ENCODE measurements at regions not wholly inside any gene's neighbourhood (a gene's known extent, or its start where the extent isn't known, plus 50 kb on each side); places are given as distances from the start of the nearest gene placed in this dataset.

GRCh38 chr5:110242950-110243349, 483.5 kb downstream of the TMEM232 start:
- no peaks in the 10 kb centered on the region for H3K27me3 ChIP-seq (ENCODE audit: low read depth)
- no peaks in the 10 kb centered on the region for H3K9me3 ChIP-seq
- H3K4me3 ChIP-seq = no peak overlapping the region
- no peak overlapping the region for H3K27ac ChIP-seq
- intact Hi-C loops (cut with DNase I) = no loop called here
- TF ChIP-seq CTCF (IDR thresholded peaks at IDR 0.05) = no peak
- DNase-seq = no peak
- no peak for ATAC-seq
- no peaks in the 10 kb centered on the region for H3K36me3 ChIP-seq
- H3K4me1 ChIP-seq = no peaks in the 10 kb centered on the region

- Histone ChIP-seq H3K27me3 (ENCODE audit: low read depth) (no peaks in the 10 kb centered on the region), H3K9me3 (no peaks in the 10 kb centered on the region), H3K27ac (no peak overlapping the region), H3K4me1 (no peaks in the 10 kb centered on the region), H3K36me3 (no peaks in the 10 kb centered on the region), H3K4me3 (no peak overlapping the region)
- DNase-seq (no peak), ATAC-seq (no peak)
- intact Hi-C loops (cut with DNase I) = no loop called here
- no peak for TF ChIP-seq CTCF (IDR thresholded peaks at IDR 0.05)
Measured at GRCh38 chr5:110248921-110249320, 477.6 kb downstream of the TMEM232 start.

DNA sequence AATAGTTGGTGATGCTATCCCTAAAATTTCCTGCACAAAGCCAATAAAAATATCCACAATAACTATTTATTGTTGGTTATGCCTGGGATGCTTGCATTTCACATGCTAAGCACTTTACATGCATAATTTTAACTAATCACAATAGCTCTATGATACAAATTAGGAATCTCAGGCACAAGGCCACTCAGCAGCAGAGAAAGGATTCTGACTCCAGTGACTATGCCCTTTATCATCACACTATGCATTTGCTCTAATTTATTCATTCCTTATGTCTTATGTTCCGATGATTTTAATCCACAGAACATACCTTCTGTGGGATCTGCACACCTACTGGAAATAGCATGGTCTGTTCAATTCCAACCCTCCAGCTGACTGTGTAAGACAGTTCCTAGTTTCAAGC, 476.1 kb downstream of the TMEM232 start:
- Histone ChIP-seq H3K4me1 (no peaks in the 10 kb centered on the region), H3K36me3 (no peaks in the 10 kb centered on the region), H3K9me3 (no peaks in the 10 kb centered on the region), H3K27me3 (ENCODE audit: low read depth) (no peaks in the 10 kb centered on the region), H3K4me3 (no peak overlapping the region), H3K27ac (no peak overlapping the region)
- no peak for TF ChIP-seq CTCF (IDR thresholded peaks at IDR 0.05)
- DNase-seq (no peak), ATAC-seq (no peak)
- intact Hi-C loops (cut with DNase I) = no loop called here

DNA sequence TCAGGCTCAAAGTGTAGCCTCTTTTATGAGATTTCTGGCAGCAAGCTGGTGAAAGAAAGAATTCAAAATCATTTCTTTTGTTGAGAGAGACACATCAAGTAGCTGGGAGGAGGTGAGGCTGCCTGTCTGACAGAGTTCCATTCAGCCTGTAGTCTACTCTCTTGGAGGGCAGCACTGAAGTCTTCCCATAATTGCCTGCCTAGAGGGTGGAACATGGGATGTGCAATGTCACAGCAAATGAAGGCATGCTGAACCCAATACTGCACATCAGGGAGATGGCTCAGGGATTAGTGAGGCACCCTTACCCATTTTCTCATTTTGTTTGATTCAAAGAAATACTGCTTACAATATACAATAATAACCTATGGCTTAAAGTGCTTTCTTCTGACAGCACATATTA, 475.7 kb downstream of the TMEM232 start:
- ATAC-seq = no peak
- Histone ChIP-seq H3K27me3 (ENCODE audit: low read depth) (no peaks in the 10 kb centered on the region), H3K9me3 (no peaks in the 10 kb centered on the region), H3K4me1 (no peaks in the 10 kb centered on the region), H3K4me3 (no peak overlapping the region), H3K27ac (no peak overlapping the region), H3K36me3 (no peaks in the 10 kb centered on the region)
- intact Hi-C loops (cut with DNase I) = no loop called here
- no peak for TF ChIP-seq CTCF (IDR thresholded peaks at IDR 0.05)
- DNase-seq = no peak

DNA sequence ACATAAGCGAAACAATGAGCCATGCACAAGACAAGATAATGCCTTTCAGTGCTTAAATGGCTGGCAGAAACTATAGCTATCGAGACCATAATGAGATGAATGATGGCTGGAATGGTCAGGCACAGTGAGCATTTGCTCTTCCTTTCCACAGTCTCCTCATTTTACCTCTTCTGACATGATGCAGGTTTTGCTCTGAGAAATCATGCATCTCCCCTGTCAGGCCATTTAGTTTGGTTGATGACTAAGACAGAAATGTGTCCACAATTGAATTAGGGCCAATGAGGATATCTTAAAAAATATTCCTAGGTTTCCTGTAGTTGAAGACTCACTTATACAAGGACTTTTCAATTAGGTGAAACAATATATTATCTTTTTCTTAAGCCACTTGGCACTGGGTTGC, 475.1 kb downstream of the TMEM232 start:
- intact Hi-C loops (cut with DNase I) = no loop called here
- Histone ChIP-seq H3K27me3 (ENCODE audit: low read depth) (no peaks in the 10 kb centered on the region), H3K9me3 (no peaks in the 10 kb centered on the region), H3K27ac (no peak overlapping the region), H3K4me3 (no peak overlapping the region), H3K36me3 (no peaks in the 10 kb centered on the region), H3K4me1 (no peaks in the 10 kb centered on the region)
- no peak for ATAC-seq
- no peak for TF ChIP-seq CTCF (IDR thresholded peaks at IDR 0.05)
- no peak for DNase-seq

- Histone ChIP-seq H3K27me3 (ENCODE audit: low read depth) (no peaks in the 10 kb centered on the region), H3K9me3 (no peaks in the 10 kb centered on the region), H3K36me3 (no peaks in the 10 kb centered on the region), H3K4me1 (no peaks in the 10 kb centered on the region), H3K4me3 (no peak overlapping the region), H3K27ac (no peak overlapping the region)
- DNase-seq = no peak
- ATAC-seq = no peak
- no peak for TF ChIP-seq CTCF (IDR thresholded peaks at IDR 0.05)
- intact Hi-C loops (cut with DNase I) = no loop called here
Measured at GRCh38 chr5:110255194-110255593, 471.3 kb downstream of the TMEM232 start.

Measured in lower lobe of right lung (tissue), 2 donors.